B cell (primary cell): ENCODE measurements at regions not wholly inside any gene's neighbourhood (a gene's known extent, or its start where the extent isn't known, plus 50 kb on each side); places are given as distances from the start of the nearest gene placed in this dataset.

Source experiments
- EZH2 ChIP-seq: IDR thresholded peaks from 2 replicates; pipeline ENCODE4 v1.6.1; 2012; ENCODE audit warnings: borderline replicate concordance, low read depth, mild to moderate bottlenecking, moderate library complexity, low read length; ENCODE audit not compliant: insufficient read depth, poor library complexity, severe bottlenecking
- TF ChIP-seq, protein P1 (sequence below): fragments of 200-600 bp; IDR thresholded peaks from one replicate; pipeline ENCODE4 v1.8.0; 2022; ENCODE audit warnings: antibody characterized with exemption, mild to moderate bottlenecking

DNA sequence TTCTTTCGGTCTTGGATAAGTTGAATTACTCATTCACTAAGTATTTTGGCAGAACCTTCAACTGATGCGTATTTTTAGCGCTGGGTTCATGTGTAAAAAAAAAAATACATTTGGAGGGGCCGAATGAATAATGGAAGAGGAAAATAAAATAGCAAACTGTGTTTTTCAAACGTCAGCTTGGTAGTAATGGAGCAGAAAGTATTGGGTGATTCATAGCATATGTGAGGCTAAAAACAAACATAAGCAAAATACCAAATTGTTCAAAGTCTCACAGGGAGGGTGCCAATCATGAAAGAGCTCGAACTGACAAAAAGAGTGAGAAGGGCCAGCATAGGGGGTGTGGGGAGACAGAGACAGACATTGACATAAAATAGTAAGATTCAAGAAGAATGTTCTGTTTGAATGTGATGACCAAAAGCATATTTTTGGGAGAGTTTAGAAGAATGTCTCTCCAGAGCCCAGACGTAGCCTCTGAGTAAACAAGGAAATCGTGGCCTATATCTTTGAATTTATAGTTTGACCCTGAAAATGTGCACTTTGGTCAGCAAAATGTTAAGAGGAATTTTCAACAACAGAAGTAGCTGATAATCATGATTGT, 174.9 kb upstream of the HMHB1 start:
- TF ChIP-seq, protein P1, sequence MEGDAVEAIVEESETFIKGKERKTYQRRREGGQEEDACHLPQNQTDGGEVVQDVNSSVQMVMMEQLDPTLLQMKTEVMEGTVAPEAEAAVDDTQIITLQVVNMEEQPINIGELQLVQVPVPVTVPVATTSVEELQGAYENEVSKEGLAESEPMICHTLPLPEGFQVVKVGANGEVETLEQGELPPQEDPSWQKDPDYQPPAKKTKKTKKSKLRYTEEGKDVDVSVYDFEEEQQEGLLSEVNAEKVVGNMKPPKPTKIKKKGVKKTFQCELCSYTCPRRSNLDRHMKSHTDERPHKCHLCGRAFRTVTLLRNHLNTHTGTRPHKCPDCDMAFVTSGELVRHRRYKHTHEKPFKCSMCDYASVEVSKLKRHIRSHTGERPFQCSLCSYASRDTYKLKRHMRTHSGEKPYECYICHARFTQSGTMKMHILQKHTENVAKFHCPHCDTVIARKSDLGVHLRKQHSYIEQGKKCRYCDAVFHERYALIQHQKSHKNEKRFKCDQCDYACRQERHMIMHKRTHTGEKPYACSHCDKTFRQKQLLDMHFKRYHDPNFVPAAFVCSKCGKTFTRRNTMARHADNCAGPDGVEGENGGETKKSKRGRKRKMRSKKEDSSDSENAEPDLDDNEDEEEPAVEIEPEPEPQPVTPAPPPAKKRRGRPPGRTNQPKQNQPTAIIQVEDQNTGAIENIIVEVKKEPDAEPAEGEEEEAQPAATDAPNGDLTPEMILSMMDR = no peak
- no peak for TF ChIP-seq EZH2
